CD4-positive, alpha-beta memory T cell (primary cell): ENCODE measurements at regions not wholly inside any gene's neighbourhood (a gene's known extent, or its start where the extent isn't known, plus 50 kb on each side); places are given as distances from the start of the nearest gene placed in this dataset.

Experiments
- CTCF ChIA-PET: fragments of 350-600 bp; sonication (Branson Sonifier 250); formaldehyde crosslinking; loops from one replicate; lab custom pipeline; 2021; ENCODE audit warnings: inconsistent platforms; ENCODE audit not compliant: partially characterized antibody; lab: Charles Lee
- POLR2A ChIA-PET: fragments of 350-600 bp; sonication (Branson Sonifier 250); formaldehyde crosslinking; loops from one replicate; lab custom pipeline; 2021; ENCODE audit not compliant: partially characterized antibody; lab: Charles Lee
- DNase-seq, 5 donors: peaks; one replicate each; pipeline versions ENCODE4 v3.0.0 to v3.0.0-alpha.2; 2020 to 2022; ENCODE audit warnings: mixed read lengths in 1 of 5
- H3K27ac ChIP-seq: one replicate; pipeline ENCODE4 v1.7.0; 2013; ENCODE audit warnings: low read depth, low read length
- H3K27me3 ChIP-seq: 2 replicates; pipeline ENCODE4 v1.7.0; 2013; ENCODE audit warnings: mild to moderate bottlenecking, low read length, moderate library complexity; ENCODE audit not compliant: insufficient read depth
- H3K36me3 ChIP-seq: 2 replicates; pipeline ENCODE4 v1.7.0; 2013; ENCODE audit warnings: mild to moderate bottlenecking, low read length, moderate library complexity; ENCODE audit not compliant: insufficient read depth
- H3K4me1 ChIP-seq: 2 replicates; pipeline ENCODE4 v1.7.0; 2013; ENCODE audit warnings: mild to moderate bottlenecking, low read length, moderate library complexity; ENCODE audit not compliant: insufficient read depth
- H3K4me3 ChIP-seq, 2 donors: one replicate each; pipeline ENCODE4 v1.7.0; 2013; ENCODE audit warnings: low read length in 2 of 2, mild to moderate bottlenecking in 1 of 2
- H3K9me3 ChIP-seq, 2 donors: one replicate each; pipeline ENCODE4 v1.7.0; 2013; ENCODE audit warnings: low read length in 2 of 2, control low read depth in 1 of 2; ENCODE audit not compliant: control insufficient read depth in 1 of 2
- H3K27ac Mint-ChIP-seq, 7 donors: one replicate each; pipeline ENCODE4 v1.8.0; 2020 to 2021; ENCODE audit warnings: mixed read lengths in 7 of 7, mild to moderate bottlenecking in 6 of 7, inconsistent platforms in 3 of 7, moderate library complexity in 3 of 7
- H3K27me3 Mint-ChIP-seq, 2 donors: one replicate each; pipeline ENCODE4 v1.8.0; 2020 to 2021; ENCODE audit warnings: mixed read lengths in 2 of 2
- H3K36me3 Mint-ChIP-seq, 2 donors: one replicate each; pipeline ENCODE4 v1.8.0; 2020 to 2021; ENCODE audit warnings: mixed read lengths in 2 of 2, inconsistent platforms in 1 of 2, mild to moderate bottlenecking in 1 of 2
- H3K4me1 Mint-ChIP-seq, 4 donors: one replicate each; pipeline ENCODE4 v1.8.0; 2020 to 2021; ENCODE audit warnings: mixed read lengths in 4 of 4, mild to moderate bottlenecking in 1 of 4
- H3K4me3 Mint-ChIP-seq, 8 donors: one replicate each; pipeline ENCODE4 v1.8.0; 2020 to 2021; ENCODE audit warnings: mixed read lengths in 8 of 8, mild to moderate bottlenecking in 7 of 8, moderate library complexity in 6 of 8, inconsistent platforms in 3 of 8
- H3K9me3 Mint-ChIP-seq, 8 donors: one replicate each; pipeline ENCODE4 v1.8.0; 2020 to 2021; ENCODE audit warnings: mixed read lengths in 8 of 8, mild to moderate bottlenecking in 5 of 8, inconsistent platforms in 3 of 8, moderate library complexity in 1 of 8
- intact Hi-C: fragments of 100-400 bp; cut with micrococcal nuclease; formaldehyde crosslinking; loops from one replicate; pipeline ENCODE4 v1.15.1; 2023

DNA sequence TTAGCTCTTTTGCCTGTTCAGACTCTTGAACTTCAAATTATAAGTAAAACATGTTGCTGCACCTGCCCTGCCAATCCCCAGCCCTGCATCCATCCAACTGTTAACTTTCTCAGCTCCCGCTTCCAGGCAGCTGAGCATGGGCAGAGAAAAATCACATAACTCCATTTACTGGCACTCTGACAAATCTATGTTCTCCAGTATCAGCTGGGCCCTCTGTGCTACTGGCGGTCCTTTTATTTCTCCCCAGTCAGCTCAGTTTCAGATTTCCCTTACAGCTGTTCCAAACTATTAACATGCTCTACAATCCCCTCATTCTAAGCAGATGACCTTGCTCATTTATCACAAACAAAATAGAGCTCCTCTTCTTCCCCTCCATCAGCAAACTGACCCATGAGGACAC lies 240.4 kb upstream of the TET2 start:
- Histone ChIP-seq H3K4me3 (no peak overlapping the region), H3K27ac (no peak overlapping the region), H3K36me3 (no peaks in the 10 kb centered on the region), H3K27me3 (no peaks in the 10 kb centered on the region), H3K9me3 (no peaks in the 10 kb centered on the region), H3K4me1 (no peaks in the 10 kb centered on the region)
- Mint-ChIP-seq H3K36me3 (no peaks in the 10 kb centered on the region), H3K4me1 (no peaks in the 10 kb centered on the region), H3K27ac (no peak overlapping the region), H3K4me3 (no peak overlapping the region), H3K9me3 (peaks cover 0 to 4% (median 0%) of the 10 kb centered on the region in 8 donors), H3K27me3 (no peaks in the 10 kb centered on the region)
- no peak for DNase-seq
- ChIA-PET POLR2A (no interaction called here), CTCF (interaction anchor here (0.8 to 1.5 kb wide), 2 partner anchors 14 to 565 kb away, joined by 3 read pairs; no protein-coding TSS in a partner anchor)
- intact Hi-C loops, result no loop called here

DNA sequence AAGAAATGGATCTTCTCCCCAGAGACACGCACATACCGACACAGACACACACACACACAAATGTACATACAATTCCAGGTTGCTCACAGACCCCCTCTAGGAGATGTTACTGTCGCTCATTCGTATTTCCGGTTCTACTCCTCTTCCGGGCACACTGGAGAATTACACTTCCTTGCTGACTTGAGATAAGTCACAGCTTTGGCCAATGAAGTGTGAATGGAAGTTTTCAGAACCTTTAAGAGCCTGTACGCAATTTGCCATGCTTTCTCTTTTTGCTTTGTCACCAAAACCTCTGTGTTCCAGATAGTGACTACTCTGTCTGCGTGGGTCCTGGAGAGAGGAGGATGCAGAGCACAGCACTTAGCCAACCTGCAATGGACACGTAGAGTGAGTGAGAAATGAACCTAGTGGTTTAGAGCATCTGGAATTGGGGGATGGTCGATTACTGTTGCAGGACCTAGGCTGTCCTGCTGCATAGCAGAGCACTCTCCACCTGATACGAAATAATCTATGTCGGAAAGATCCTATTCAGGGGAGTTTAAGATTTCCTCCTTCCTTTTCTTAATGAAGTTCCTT lies 239.5 kb upstream of the TET2 start:
- Mint-ChIP-seq H3K27me3 (no peaks in the 10 kb centered on the region), H3K27ac (no peak overlapping the region), H3K4me1 (no peaks in the 10 kb centered on the region), H3K4me3 (no peak overlapping the region), H3K36me3 (no peaks in the 10 kb centered on the region), H3K9me3 (peaks cover 0 to 4% (median 0%) of the 10 kb centered on the region in 8 donors)
- POLR2A ChIA-PET, result no interaction called here
- H3K36me3 ChIP-seq, result no peaks in the 10 kb centered on the region
- H3K27ac ChIP-seq, result no peak overlapping the region
- no peak for DNase-seq
- intact Hi-C loops, result no loop called here
- H3K4me1 ChIP-seq, result no peaks in the 10 kb centered on the region
- H3K4me3 ChIP-seq, result no peak overlapping the region
- CTCF ChIA-PET, result interaction anchor here (0.8 to 1.5 kb wide), 2 partner anchors 13 to 564 kb away, joined by 3 read pairs; no protein-coding TSS in a partner anchor
- no peaks in the 10 kb centered on the region for H3K9me3 ChIP-seq
- H3K27me3 ChIP-seq, result no peaks in the 10 kb centered on the region

DNA sequence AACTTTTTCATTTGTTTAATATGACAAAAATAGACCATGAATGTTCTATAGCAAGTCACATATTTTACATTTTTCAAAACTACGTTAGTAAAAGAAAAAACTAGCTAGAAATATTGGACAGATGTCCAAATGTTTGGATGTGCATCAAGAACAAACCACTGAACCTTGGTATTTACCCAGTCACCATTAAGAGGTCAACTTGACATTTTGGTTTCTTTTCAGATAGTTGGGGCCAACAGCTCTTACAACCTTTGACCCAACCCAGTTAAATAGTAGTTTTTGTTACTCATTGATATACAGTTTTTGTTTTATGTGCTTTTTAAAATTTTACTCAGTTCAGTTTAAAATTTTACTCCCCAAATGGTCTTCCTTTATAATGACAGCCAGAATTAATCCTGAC lies 238.7 kb upstream of the TET2 start:
- intact Hi-C loops, result no loop called here
- no peaks in the 10 kb centered on the region for H3K9me3 ChIP-seq
- H3K4me1 Mint-ChIP-seq, result no peaks in the 10 kb centered on the region
- H3K4me3 Mint-ChIP-seq, result no peak overlapping the region
- peaks cover 0 to 4% (median under 1%) of the 10 kb centered on the region in 8 donors for H3K9me3 Mint-ChIP-seq
- POLR2A ChIA-PET, result no interaction called here
- no peaks in the 10 kb centered on the region for H3K27me3 Mint-ChIP-seq
- no peaks in the 10 kb centered on the region for H3K36me3 Mint-ChIP-seq
- H3K27ac Mint-ChIP-seq, result no peak overlapping the region
- no peak for DNase-seq
- H3K36me3 ChIP-seq, result no peaks in the 10 kb centered on the region
- CTCF ChIA-PET, result no interaction called here
- no peak overlapping the region for H3K27ac ChIP-seq
- no peaks in the 10 kb centered on the region for H3K27me3 ChIP-seq
- no peaks in the 10 kb centered on the region for H3K4me1 ChIP-seq
- no peak overlapping the region for H3K4me3 ChIP-seq

DNA sequence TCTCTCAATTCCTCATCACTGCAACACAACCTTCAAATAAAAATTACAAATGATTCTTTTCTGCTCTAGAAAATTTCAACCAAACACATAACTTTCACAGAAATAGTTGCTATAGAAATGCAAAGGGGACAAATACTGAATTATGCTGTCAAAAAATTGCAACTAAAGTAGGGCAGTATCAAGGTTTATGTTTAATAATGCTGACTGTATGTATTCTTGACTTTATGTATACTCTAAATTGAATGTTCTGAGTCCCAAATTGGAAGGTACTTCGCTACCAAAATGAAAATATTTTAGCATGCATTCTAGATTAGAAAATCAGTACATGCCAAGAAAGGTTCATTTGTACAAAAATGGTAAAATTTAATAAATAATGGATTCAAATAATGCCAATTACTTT lies 237.3 kb upstream of the TET2 start:
- H3K4me1 Mint-ChIP-seq, result no peaks in the 10 kb centered on the region
- no peaks in the 10 kb centered on the region for H3K27me3 ChIP-seq
- no peak for DNase-seq
- H3K4me3 Mint-ChIP-seq, result no peak overlapping the region
- CTCF ChIA-PET, result no interaction called here
- no peak overlapping the region for H3K27ac Mint-ChIP-seq
- intact Hi-C loops, result no loop called here
- no peak overlapping the region for H3K4me3 ChIP-seq
- no peaks in the 10 kb centered on the region for H3K9me3 ChIP-seq
- H3K36me3 Mint-ChIP-seq, result no peaks in the 10 kb centered on the region
- POLR2A ChIA-PET, result no interaction called here
- no peaks in the 10 kb centered on the region for H3K4me1 ChIP-seq
- no peak overlapping the region for H3K27ac ChIP-seq
- peaks cover 0 to 3% (median under 1%) of the 10 kb centered on the region in 8 donors for H3K9me3 Mint-ChIP-seq
- no peaks in the 10 kb centered on the region for H3K27me3 Mint-ChIP-seq
- H3K36me3 ChIP-seq, result no peaks in the 10 kb centered on the region

DNA sequence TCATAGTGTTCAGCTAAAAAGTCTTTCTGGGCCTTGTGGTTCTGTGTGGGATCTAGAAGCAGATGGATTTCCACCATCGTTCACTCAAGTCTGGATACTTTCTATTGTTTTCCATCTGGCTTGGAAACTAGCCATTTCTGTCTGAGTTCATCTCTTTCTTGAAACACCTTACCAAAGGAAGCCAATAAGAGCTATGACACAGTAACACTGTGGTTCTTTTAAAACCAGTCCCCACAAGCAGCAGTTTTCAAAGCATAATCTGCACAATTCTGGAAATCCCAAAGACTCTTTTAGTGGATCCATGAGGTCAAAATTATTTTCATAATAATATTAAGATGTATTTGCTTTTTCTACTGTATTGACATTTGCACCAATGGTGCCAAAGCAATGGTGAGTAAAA lies 234.2 kb upstream of the TET2 start:
- Mint-ChIP-seq H3K36me3 (no peaks in the 10 kb centered on the region), H3K4me3 (no peak overlapping the region), H3K27ac (no peak overlapping the region), H3K4me1 (no peaks in the 10 kb centered on the region), H3K9me3 (peaks cover 0 to 3% (median 0%) of the 10 kb centered on the region in 8 donors), H3K27me3 (no peaks in the 10 kb centered on the region)
- Histone ChIP-seq H3K27me3 (no peaks in the 10 kb centered on the region), H3K36me3 (no peaks in the 10 kb centered on the region), H3K4me3 (no peak overlapping the region), H3K4me1 (no peaks in the 10 kb centered on the region), H3K9me3 (no peaks in the 10 kb centered on the region), H3K27ac (no peak overlapping the region)
- ChIA-PET CTCF (interaction anchor here (1.3 kb wide), 1 partner anchor 11 kb away, joined by 3 read pairs; no protein-coding TSS in a partner anchor), POLR2A (no interaction called here)
- intact Hi-C loops, result no loop called here
- DNase-seq, result no peak

DNA sequence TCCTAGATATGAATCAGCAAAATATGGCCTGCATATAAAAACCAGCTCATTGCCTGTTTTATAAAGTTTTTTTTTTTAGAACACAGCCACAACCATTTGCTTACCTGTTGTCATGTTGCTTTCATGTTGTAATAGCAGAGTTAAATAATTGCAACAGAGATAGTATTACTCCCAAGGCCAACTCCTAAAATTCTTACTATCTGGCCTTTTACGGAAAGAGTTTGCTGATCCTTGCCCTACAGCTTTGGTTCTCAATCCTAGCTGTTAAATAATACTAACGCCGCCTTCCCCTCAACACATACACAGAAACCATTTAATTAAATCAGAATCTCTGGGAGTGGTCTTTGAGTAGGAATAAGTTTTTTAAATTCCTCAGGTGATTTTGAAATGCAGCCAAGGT lies 231.3 kb upstream of the TET2 start:
- H3K36me3 Mint-ChIP-seq, result no peaks in the 10 kb centered on the region
- intact Hi-C loops, result no loop called here
- CTCF ChIA-PET, result no interaction called here

DNA sequence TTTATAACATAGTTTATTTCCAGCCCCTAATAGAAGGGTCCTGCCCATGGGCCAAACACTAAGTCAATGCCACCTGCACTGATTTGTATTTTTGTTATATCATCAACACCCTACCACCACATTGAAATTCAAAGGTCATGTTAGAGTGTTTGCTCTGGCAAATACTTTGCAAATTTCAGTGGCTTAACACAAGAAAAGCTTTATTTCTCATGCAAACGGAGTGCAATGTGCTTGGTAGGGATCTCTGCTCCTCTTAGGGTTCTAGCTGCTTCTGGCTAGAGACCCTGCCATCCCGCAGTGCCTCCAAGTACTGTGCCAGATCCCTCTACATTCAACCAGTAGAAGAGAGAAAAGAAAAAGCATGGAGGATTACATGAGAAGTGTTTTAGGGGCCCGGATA lies 230.8 kb upstream of the TET2 start:
- Mint-ChIP-seq H3K27ac (no peak overlapping the region), H3K9me3 (peaks cover 0 to 3% (median 0%) of the 10 kb centered on the region in 8 donors), H3K36me3 (no peaks in the 10 kb centered on the region), H3K27me3 (no peaks in the 10 kb centered on the region), H3K4me3 (no peak overlapping the region), H3K4me1 (peaks cover 0 to 5% (median 2%) of the 10 kb centered on the region in 4 donors)
- Histone ChIP-seq H3K4me1 (no peaks in the 10 kb centered on the region), H3K27ac (no peak overlapping the region), H3K4me3 (no peak overlapping the region), H3K36me3 (no peaks in the 10 kb centered on the region), H3K27me3 (no peaks in the 10 kb centered on the region), H3K9me3 (no peaks in the 10 kb centered on the region)
- DNase-seq, result no peak
- CTCF ChIA-PET, result no interaction called here
- intact Hi-C loops, result no loop called here
- POLR2A ChIA-PET, result no interaction called here

More for the DNA sequence above, 231.3 kb upstream of the TET2 start:
- H3K27ac Mint-ChIP-seq, result no peak overlapping the region
- Histone ChIP-seq H3K27me3 (no peaks in the 10 kb centered on the region), H3K9me3 (no peaks in the 10 kb centered on the region), H3K4me3 (no peak overlapping the region), H3K36me3 (no peaks in the 10 kb centered on the region), H3K27ac (no peak overlapping the region), H3K4me1 (no peaks in the 10 kb centered on the region)
- H3K4me3 Mint-ChIP-seq, result no peak overlapping the region
- H3K4me1 Mint-ChIP-seq, result peaks cover 0 to 5% (median 2%) of the 10 kb centered on the region in 4 donors
- peaks cover 0 to 3% (median 0%) of the 10 kb centered on the region in 8 donors for H3K9me3 Mint-ChIP-seq
- H3K27me3 Mint-ChIP-seq, result no peaks in the 10 kb centered on the region
- POLR2A ChIA-PET, result no interaction called here
- no peak for DNase-seq
